DND-41 (cell line): ENCODE measurements at regions not wholly inside any gene's neighbourhood (a gene's known extent, or its start where the extent isn't known, plus 50 kb on each side); places are given as distances from the start of the nearest gene placed in this dataset.

Source experiments
- ATAC-seq: fragments of 200-7000 bp; cut with Tn5 transposase; 3 replicates; pipeline ENCODE4 v1.9.1; 2021; ENCODE audit warnings: low read depth; ENCODE audit not compliant: insufficient read depth
- DNase-seq: peaks from one replicate; pipeline ENCODE4 v3.0.0-alpha.2; 2020
- H2AFZ ChIP-seq: 2 replicates; pipeline ENCODE4 v1.6.0; 2012; ENCODE audit warnings: low read depth, low read length
- H3K27ac ChIP-seq: 2 replicates; pipeline ENCODE4 v1.5.1; 2012; ENCODE audit warnings: low read length, inconsistent platforms
- H3K27me3 ChIP-seq: fragments of 200-600 bp; sonication (generic); 2 replicates; pipeline ENCODE4 v1.6.0; 2012; ENCODE audit warnings: low read length, mild to moderate bottlenecking, inconsistent platforms; ENCODE audit not compliant: insufficient read depth, poor library complexity
- H3K36me3 ChIP-seq: 2 replicates; pipeline ENCODE4 v1.5.1; 2012; ENCODE audit warnings: low read length, inconsistent platforms; ENCODE audit not compliant: insufficient read depth
- H3K4me1 ChIP-seq: 2 replicates; pipeline ENCODE4 v1.5.1; 2012; ENCODE audit warnings: mild to moderate bottlenecking, low read length; ENCODE audit not compliant: insufficient read depth
- H3K4me2 ChIP-seq: 2 replicates; pipeline ENCODE4 v1.6.0; 2012; ENCODE audit warnings: mild to moderate bottlenecking, moderate library complexity, low read length, inconsistent platforms; ENCODE audit not compliant: insufficient read depth
- H3K4me3 ChIP-seq, 2 experiments: fragments of 200-600 bp in 1 of 2; shearing (Covaris generic) in 1 of 2; 2 replicates each; pipeline ENCODE4 v1.5.1; 2012 to 2016; ENCODE audit warnings: inconsistent platforms in 2 of 2, low read length in 2 of 2, mild to moderate bottlenecking in 2 of 2, low read depth in 1 of 2, moderate library complexity in 1 of 2
- H3K79me2 ChIP-seq: 2 replicates; pipeline ENCODE4 v1.6.0; 2012; ENCODE audit warnings: low read length, inconsistent platforms; ENCODE audit not compliant: insufficient read depth
- H3K9ac ChIP-seq: 2 replicates; pipeline ENCODE4 v1.6.0; 2012; ENCODE audit warnings: low read depth, mild to moderate bottlenecking, inconsistent platforms, low read length, moderate library complexity
- H3K9me3 ChIP-seq: 2 replicates; pipeline ENCODE4 v1.5.1; 2012; ENCODE audit warnings: low read length, moderate library complexity, mild to moderate bottlenecking, inconsistent platforms; ENCODE audit not compliant: insufficient read depth, severe bottlenecking
- H4K20me1 ChIP-seq: 2 replicates; pipeline ENCODE4 v1.6.0; 2012; ENCODE audit warnings: low read length; ENCODE audit not compliant: insufficient read depth
- CTCF ChIP-seq: IDR thresholded peaks from 2 replicates; pipeline ENCODE4 v1.5.1; 2012; ENCODE audit warnings: borderline replicate concordance, low read length, moderate library complexity, mild to moderate bottlenecking; ENCODE audit not compliant: poor library complexity, severe bottlenecking; ENCODE audit errors: extremely low read depth
- EZH2 ChIP-seq: IDR thresholded peaks from 3 replicates; pipeline ENCODE4 v1.6.1; 2012; ENCODE audit warnings: borderline replicate concordance, low read depth, mild to moderate bottlenecking, moderate library complexity, low read length, inconsistent platforms; ENCODE audit not compliant: severe bottlenecking

GRCh38 chr17:69949973-69950695, 124.9 kb upstream of the KCNJ16 start:
- Histone ChIP-seq H3K36me3 (no peaks in the 10 kb centered on the region), H2AFZ (no peak overlapping the region), H3K27ac (no peak overlapping the region), H3K27me3 (peaks cover 3% of the 10 kb centered on the region), H3K9me3 (no peaks in the 10 kb centered on the region), H3K4me1 (no peaks in the 10 kb centered on the region), H3K9ac (no peak overlapping the region), H3K79me2 (no peaks in the 10 kb centered on the region), H3K4me3 (no peak overlapping the region), H3K4me2 (no peak overlapping the region), H4K20me1 (no peaks in the 10 kb centered on the region)
- ATAC-seq = no peak
- no peak for DNase-seq
- no peak for TF ChIP-seq EZH2
- TF ChIP-seq CTCF = no peak

GRCh38 chr17:69950701-69951418, 124.2 kb upstream of the KCNJ16 start:
- no peaks in the 10 kb centered on the region for H4K20me1 ChIP-seq
- no peaks in the 10 kb centered on the region for H3K9me3 ChIP-seq
- DNase-seq (no peak), ATAC-seq (no peak)
- no peaks in the 10 kb centered on the region for H3K36me3 ChIP-seq
- H3K9ac ChIP-seq = no peak overlapping the region
- no peaks in the 10 kb centered on the region for H3K4me1 ChIP-seq
- TF ChIP-seq EZH2 (no peak), CTCF (no peak)
- H3K79me2 ChIP-seq = no peaks in the 10 kb centered on the region
- H2AFZ ChIP-seq = no peak overlapping the region
- peaks cover 3% of the 10 kb centered on the region for H3K27me3 ChIP-seq
- H3K4me2 ChIP-seq = no peak overlapping the region
- H3K27ac ChIP-seq = no peak overlapping the region
- no peak overlapping the region for H3K4me3 ChIP-seq

- Histone ChIP-seq H3K4me1 (no peaks in the 10 kb centered on the region), H4K20me1 (no peaks in the 10 kb centered on the region), H3K79me2 (no peaks in the 10 kb centered on the region), H3K9me3 (no peaks in the 10 kb centered on the region), H3K4me2 (no peak overlapping the region), H3K36me3 (no peaks in the 10 kb centered on the region), H3K27me3 (peaks cover 3% of the 10 kb centered on the region), H3K4me3 (no peak overlapping the region), H3K9ac (no peak overlapping the region), H2AFZ (no peak overlapping the region), H3K27ac (no peak overlapping the region)
- DNase-seq (no peak), ATAC-seq (no peak)
- no peak for TF ChIP-seq EZH2
- TF ChIP-seq CTCF = no peak
Observed at GRCh38 chr17:69954241-69954925, 120.6 kb upstream of the KCNJ16 start.
